Upper lobe of right lung (tissue), 1 donor: ENCODE measurements at regions not wholly inside any gene's neighbourhood (a gene's known extent, or its start where the extent isn't known, plus 50 kb on each side); places are given as distances from the start of the nearest gene placed in this dataset.

Experiments
- ATAC-seq: fragments of 200-7000 bp; cut with Tn5 transposase; one replicate; pipeline ENCODE4 v1.9.1; 2020; ENCODE audit warnings: mild to moderate bottlenecking, moderate library complexity
- DNase-seq: peaks from one replicate; pipeline ENCODE4 v3.0.0-alpha.2; 2020
- H3K27ac ChIP-seq: fragments of 200-600 bp; one replicate; pipeline ENCODE4 v1.8.0; 2022
- H3K27me3 ChIP-seq: fragments of 200-600 bp; one replicate; pipeline ENCODE4 v1.8.0; 2022; ENCODE audit warnings: mild to moderate bottlenecking
- H3K36me3 ChIP-seq: fragments of 200-600 bp; one replicate; pipeline ENCODE4 v1.8.0; 2022
- H3K4me1 ChIP-seq: fragments of 200-600 bp; one replicate; pipeline ENCODE4 v1.8.0; 2022
- H3K4me3 ChIP-seq: fragments of 200-600 bp; one replicate; pipeline ENCODE4 v1.8.0; 2022; ENCODE audit warnings: mild to moderate bottlenecking
- H3K9me3 ChIP-seq: fragments of 200-600 bp; one replicate; pipeline ENCODE4 v1.8.0; 2022
- intact Hi-C: fragments of 100-400 bp; cut with DNase I; formaldehyde crosslinking; loops from one replicate; pipeline ENCODE4 v1.11.0; 2022
- TF ChIP-seq, protein P1 (sequence below): fragments of 200-600 bp; IDR thresholded peaks from one replicate; pipeline ENCODE4 v1.8.0; 2022; ENCODE audit warnings: antibody characterized with exemption
- donor health status: DM: no; HTN: yes; CAD: no; lungs with severe emphysema.

GRCh38 chr1:22216966-22217365, 74.1 kb upstream of the WNT4 start:
- Histone ChIP-seq H3K4me3 (no peak overlapping the region), H3K27me3 (peaks cover 20% of the 10 kb centered on the region), H3K27ac (no peak overlapping the region), H3K9me3 (no peaks in the 10 kb centered on the region), H3K4me1 (no peaks in the 10 kb centered on the region), H3K36me3 (no peaks in the 10 kb centered on the region)
- TF ChIP-seq, protein P1, sequence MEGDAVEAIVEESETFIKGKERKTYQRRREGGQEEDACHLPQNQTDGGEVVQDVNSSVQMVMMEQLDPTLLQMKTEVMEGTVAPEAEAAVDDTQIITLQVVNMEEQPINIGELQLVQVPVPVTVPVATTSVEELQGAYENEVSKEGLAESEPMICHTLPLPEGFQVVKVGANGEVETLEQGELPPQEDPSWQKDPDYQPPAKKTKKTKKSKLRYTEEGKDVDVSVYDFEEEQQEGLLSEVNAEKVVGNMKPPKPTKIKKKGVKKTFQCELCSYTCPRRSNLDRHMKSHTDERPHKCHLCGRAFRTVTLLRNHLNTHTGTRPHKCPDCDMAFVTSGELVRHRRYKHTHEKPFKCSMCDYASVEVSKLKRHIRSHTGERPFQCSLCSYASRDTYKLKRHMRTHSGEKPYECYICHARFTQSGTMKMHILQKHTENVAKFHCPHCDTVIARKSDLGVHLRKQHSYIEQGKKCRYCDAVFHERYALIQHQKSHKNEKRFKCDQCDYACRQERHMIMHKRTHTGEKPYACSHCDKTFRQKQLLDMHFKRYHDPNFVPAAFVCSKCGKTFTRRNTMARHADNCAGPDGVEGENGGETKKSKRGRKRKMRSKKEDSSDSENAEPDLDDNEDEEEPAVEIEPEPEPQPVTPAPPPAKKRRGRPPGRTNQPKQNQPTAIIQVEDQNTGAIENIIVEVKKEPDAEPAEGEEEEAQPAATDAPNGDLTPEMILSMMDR = no peak
- DNase-seq = no peak
- no peak for ATAC-seq
- intact Hi-C loops = no loop called here

- no peak overlapping the region for H3K4me3 ChIP-seq
- TF ChIP-seq, protein P1 = no peak
- no peaks in the 10 kb centered on the region for H3K4me1 ChIP-seq
- H3K27me3 ChIP-seq = peaks cover 10% of the 10 kb centered on the region
- intact Hi-C loops = no loop called here
- no peak overlapping the region for H3K27ac ChIP-seq
- DNase-seq = peak; percentile 47
- ATAC-seq = no peak
- no peaks in the 10 kb centered on the region for H3K9me3 ChIP-seq
- no peaks in the 10 kb centered on the region for H3K36me3 ChIP-seq
Observed at GRCh38 chr1:22217811-22218460, 75.0 kb upstream of the WNT4 start.

DNA sequence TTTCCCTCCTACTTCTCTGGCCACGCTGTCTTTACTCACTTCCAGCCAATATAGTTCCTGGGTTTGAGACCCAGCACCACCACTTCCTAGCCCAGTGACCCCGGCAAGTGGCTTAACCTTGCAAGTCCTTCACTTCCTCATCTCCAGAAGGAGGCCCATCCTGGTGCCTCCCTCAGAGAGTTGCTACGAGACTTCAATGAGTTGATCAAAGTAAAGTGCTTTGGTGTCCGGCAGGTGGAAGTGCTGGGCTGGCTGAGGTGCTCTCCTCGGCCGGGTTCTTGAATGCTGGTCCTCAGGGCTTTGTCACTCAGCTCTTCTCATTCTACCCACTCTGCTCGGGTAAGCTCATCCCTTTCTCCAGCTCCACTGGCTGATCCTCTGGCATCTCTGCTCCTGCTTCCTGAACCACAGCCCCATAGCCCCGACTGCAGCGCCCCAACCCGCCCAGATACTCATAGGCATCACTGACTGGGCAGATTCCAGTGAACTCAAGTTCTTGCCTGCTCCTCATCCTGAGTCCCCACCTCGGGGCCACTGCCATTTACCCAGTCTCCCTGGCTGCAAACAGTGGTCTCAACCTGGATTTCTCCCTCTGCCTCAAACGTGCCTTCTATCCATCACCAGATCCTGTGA, 75.8 kb upstream of the WNT4 start:
- peak; percentile 30 for DNase-seq
- H3K4me3 ChIP-seq = no peak overlapping the region
- peaks cover 5% of the 10 kb centered on the region for H3K27me3 ChIP-seq
- no peaks in the 10 kb centered on the region for H3K9me3 ChIP-seq
- no peaks in the 10 kb centered on the region for H3K36me3 ChIP-seq
- no peaks in the 10 kb centered on the region for H3K4me1 ChIP-seq
- intact Hi-C loops = no loop called here
- no peak for ATAC-seq
- no peak overlapping the region for H3K27ac ChIP-seq
- TF ChIP-seq, protein P1 = no peak

DNA sequence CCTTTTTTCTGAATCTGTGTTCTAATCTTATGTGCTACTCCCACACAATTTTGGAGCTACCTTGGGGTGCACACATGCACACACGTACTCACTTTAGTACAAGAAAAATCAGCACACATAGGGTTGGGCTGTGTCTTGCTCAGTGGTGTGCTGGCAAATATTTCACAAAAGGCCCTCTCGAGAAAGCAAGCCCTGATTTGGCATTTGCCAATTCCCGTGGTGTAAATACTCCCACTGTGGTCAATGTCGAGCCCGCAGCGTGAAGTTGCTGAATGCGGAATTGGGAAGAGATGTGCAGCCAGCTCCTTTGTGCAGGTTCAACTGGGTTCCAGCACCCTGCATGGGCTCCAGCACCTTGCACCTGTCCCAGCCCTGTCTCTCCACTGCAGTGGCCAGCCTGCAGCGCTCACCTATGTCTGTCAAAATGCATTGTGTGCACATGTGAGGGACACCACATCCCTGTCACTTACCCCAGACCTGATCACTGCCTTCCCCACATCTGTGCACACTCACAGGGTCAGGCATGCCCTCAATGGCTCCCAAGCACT, 78.4 kb upstream of the WNT4 start:
- intact Hi-C loops = no loop called here
- H3K4me3 ChIP-seq = no peak overlapping the region
- H3K36me3 ChIP-seq = no peaks in the 10 kb centered on the region
- TF ChIP-seq, protein P1 = no peak
- DNase-seq (peak; percentile 48), ATAC-seq (no peak)
- H3K4me1 ChIP-seq = no peaks in the 10 kb centered on the region
- no peak overlapping the region for H3K27ac ChIP-seq
- no peaks in the 10 kb centered on the region for H3K9me3 ChIP-seq
- H3K27me3 ChIP-seq = no peaks in the 10 kb centered on the region

GRCh38 chr1:22222723-22223122, 79.8 kb upstream of the WNT4 start:
- no peak overlapping the region for H3K27ac ChIP-seq
- no peaks in the 10 kb centered on the region for H3K27me3 ChIP-seq
- ATAC-seq (no peak), DNase-seq (no peak)
- H3K9me3 ChIP-seq = no peaks in the 10 kb centered on the region
- no peaks in the 10 kb centered on the region for H3K4me1 ChIP-seq
- H3K4me3 ChIP-seq = no peak overlapping the region
- intact Hi-C loops = no loop called here
- TF ChIP-seq, protein P1 = no peak
- no peaks in the 10 kb centered on the region for H3K36me3 ChIP-seq
